HG03139 (cell line): ENCODE measurements at regions not wholly inside any gene's neighbourhood (a gene's known extent, or its start where the extent isn't known, plus 50 kb on each side); places are given as distances from the start of the nearest gene placed in this dataset.
"Not testable (repeated sequence)": the region's sequence is repeated elsewhere in the genome, so short reads cannot be mapped to it uniquely, and the experiment has no call there.

Experiments used
- ATAC-seq: cut with Tn5 transposase; IDR thresholded peaks from one replicate; pipeline ENCODE4 v1.9.1; 2021; ENCODE audit not compliant: unreplicated experiment

DNA sequence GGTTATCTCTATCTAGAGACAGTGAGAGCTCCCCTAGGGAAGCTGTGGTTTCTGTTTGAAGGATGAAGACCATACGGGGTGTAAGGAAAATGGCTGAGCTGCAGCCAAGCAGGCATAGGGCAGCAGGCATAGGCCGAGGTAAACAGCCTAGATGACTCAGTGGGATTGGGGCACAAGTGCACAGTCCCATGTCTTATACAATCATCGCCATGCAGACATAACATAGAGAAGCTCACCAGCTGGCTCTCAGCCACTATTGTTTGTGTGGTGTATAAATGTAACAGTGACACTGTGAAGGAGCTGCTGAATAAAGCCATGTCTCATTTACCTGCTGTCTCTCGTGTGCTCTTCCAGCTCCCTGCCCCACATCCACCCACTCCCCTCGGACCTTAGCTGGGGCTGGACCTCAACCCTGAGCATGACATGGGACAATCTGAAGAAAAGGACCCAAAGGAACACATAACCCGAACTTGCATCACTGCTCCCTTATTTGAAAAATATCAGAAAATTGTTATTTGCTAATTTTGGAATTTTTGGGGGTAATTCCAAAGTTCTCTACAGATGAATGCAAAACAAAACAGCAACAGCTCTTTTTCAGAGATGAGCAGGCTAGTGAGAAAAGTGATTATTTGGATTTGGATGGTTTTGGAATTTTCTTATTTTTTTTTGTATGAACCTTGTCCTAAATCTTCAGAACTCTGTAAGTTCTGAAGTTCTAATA is 582.7 kb downstream of the REEP3 start:
- no peak for ATAC-seq

- no peak for ATAC-seq
These were observed 588.8 kb downstream of the REEP3 start for GRCh38 chr10:64109926-64110495.

- ATAC-seq = no peak
These were observed 591.6 kb downstream of the REEP3 start for GRCh38 chr10:64112701-64113355.

- ATAC-seq = no peak
These were observed 592.2 kb downstream of the REEP3 start for GRCh38 chr10:64113375-64113774.

DNA sequence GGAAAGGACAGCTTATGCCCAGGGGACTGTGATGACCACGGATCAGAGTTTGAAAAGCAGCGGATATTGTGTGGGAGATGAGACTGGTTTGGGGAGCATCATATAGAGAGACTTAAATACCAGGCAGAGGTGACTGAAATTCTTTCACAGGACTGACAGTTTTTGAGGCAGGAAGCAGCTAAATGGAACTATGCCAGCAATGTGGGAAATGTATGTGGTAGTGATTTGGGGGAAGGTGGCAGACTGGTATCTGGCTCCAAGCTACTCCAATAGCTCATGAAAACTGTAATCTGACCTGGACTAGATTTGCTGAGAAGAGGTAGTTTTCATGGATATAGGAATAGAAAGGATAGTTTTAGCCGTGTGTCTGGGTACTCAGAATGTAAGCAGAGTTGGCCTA is 592.6 kb downstream of the REEP3 start:
- ATAC-seq = no peak

DNA sequence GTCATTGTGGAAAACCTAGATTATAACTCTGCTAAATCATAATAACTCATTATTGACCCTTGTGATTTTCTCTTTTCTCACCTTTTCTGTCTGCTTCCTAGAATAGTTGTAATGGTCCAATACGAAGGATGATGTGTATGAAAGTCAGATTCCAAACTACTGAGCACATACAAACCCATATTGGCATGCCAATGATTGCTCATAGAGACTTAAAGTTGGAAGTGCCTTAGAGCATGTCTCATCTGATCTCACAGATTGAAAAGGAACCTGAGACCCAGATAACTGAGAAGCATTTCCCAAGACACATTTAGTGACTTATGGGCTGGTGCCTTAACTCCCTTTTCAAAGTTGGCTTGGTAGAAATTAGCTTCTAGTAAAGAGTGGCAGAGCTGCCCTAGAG is 594.3 kb downstream of the REEP3 start:
- no peak for ATAC-seq

- ATAC-seq = no peak
These were observed 594.9 kb downstream of the REEP3 start for GRCh38 chr10:64115908-64116643.

DNA sequence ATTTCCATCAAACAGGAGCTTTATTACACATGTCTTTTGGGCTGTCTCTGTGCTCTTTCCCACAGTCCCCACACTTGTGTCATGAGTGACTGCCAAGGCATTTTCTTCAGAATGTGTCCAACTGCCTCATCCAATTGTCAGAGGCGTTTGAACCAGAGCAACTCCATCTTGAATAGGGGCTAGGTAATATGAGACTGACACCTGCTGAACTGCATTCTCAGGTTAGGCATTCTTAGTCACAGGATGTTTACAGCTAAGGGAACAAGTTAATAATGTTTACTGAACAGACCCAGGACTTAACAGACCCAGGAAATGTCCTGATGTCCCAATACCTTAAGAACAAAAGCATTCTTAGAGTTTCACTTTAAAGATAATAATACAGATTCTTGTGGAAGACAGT is 595.5 kb downstream of the REEP3 start:
- no peak for ATAC-seq

DNA sequence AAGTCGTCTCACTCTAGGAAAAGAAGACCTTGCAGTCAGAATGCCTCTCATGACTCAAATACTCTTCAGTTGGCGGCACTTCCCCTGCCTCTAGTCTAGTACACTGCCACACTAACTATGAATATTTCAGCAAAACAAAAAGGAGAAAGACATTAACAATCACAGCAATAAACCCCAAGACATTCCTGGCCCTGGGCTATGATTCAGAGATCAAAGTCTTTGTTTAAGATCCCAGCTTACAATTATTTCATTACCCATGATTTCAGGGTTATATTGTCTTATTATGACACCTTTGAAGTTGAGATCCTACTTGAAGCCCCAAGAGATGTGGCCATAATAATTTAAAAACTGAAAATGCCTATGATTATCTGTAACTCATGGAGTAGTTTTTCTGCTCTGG is 597.5 kb downstream of the REEP3 start:
- ATAC-seq = no peak

- not testable (repeated sequence) for ATAC-seq
These were observed 599.2 kb downstream of the REEP3 start for GRCh38 chr10:64120301-64120980.

- no peak for ATAC-seq
These were observed 609.0 kb downstream of the REEP3 start for GRCh38 chr10:64130152-64130551.

GRCh38 chr10:64134676-64135075 is 613.5 kb downstream of the REEP3 start:
- no peak for ATAC-seq

GRCh38 chr10:64142395-64142794 is 621.2 kb downstream of the REEP3 start:
- no peak for ATAC-seq

DNA sequence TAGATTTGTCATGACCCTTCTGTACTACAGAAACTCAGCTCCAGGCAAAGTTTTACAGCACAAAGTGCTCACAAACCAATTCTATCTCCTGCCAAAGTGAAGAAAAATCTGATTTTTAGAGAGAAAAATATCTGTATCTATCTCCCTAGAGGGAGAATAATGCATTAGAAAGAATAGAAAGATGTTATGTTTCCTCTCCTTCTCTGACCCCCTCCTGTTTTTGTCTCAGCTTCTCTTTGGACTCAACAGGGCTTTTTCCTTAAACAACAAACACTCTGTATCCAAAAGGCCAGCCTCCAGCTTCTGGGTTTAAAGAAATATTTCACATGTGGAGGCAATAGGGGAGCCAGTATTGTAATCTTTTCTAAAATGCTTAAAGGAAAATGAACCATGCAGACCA is 627.4 kb downstream of the REEP3 start:
- ATAC-seq = no peak

DNA sequence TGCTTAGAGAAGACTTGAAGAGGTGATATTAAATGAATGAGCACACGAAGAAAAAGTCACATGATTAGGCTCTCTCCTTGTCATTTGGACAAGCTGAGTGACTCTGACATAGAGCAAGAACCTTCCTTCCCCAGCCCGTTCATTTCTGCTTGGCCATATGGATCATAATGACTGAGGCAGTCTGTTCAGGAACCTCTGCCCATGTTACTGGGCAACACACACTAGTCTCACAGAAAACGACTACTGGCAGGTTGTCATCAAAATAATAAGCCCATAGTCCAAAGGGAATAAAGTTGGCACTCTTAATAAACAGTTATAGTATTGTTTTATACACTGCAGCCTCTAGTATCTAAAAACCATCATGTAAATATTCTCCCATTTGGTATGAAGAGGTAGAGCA is 635.0 kb downstream of the REEP3 start:
- ATAC-seq = no peak

DNA sequence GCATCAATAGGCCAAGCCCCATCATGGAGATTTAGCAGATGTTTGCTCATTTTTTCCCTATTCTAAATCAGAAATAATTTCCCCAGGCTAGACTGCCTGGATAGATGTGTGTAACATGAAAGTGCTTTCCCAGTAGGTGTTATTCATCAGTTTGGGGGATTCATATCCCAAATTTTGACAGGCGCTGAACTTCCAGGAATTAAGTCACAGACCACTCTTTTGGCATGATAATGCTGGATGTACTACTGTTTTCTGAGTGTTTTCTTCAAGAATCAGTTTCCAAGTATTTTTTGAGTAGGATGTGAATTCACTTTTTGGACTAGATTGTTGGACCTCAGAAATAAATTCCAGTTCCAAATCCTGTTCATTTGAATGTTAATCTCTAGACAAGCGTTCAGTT is 637.4 kb downstream of the REEP3 start:
- no peak for ATAC-seq

- no peak for ATAC-seq
These were observed 639.0 kb downstream of the REEP3 start for GRCh38 chr10:64159910-64160872.

DNA sequence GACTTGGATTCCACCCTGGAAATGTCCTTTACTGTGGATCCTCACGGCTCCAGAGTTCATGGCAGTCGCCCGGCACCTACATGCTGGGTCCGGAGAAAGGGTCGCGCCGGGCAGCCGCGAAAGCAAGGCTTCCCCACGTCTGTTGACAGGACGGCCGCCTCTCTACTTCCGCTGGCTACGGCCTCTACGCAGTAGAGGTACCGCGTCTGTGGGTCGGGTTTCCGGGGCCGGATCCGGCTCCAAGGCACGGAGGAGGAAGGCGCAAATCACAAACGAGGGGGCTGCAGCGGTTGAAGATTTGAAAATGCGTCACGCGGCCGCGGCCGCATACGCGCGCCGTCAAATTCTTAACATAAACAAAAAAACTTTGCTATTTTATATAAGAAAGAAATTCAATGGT is 649.6 kb downstream of the REEP3 start:
- ATAC-seq = no peak

GRCh38 chr10:64173826-64174225 is 652.6 kb downstream of the REEP3 start:
- ATAC-seq = no peak

GRCh38 chr10:64174666-64175255 is 653.6 kb downstream of the REEP3 start:
- ATAC-seq = no peak
